ENCODE measurements at regions not wholly inside any gene's neighbourhood (a gene's known extent, or its start where the extent isn't known, plus 50 kb on each side); places are given as distances from the start of the nearest gene placed in this dataset.

DNA sequence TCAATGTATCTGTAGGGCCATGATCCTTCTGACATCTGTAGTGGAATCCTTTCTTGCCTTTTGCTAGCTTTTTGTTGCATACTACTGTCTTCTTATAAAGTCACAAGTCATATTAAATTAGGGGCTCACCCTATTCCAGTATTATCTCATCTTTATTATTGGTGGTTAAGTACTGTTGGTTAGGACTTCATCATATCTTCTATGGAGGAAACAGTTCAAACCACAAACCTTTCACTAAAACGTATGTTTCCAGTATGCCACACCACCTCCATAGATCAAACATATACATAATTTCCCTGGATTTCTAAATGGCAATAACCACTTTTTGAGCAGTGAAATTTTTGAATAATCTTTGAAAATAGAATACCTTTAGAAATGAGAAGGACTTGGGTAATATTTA, 62.8 kb upstream of the PCDH9 start:
- no peak overlapping the region for H3K27ac ChIP-seq (ENCODE audit: low read length)
- H3K27me3 ChIP-seq (ENCODE audit: control insufficient read depth, insufficient read depth, low read length) = no peaks in the 10 kb centered on the region
- no peaks in the 10 kb centered on the region for H3K27me3 Mint-ChIP-seq (ENCODE audit: low read depth in 2 of 2)
- H3K36me3 ChIP-seq (ENCODE audit: control insufficient read depth, insufficient read depth, low read length) = no peaks in the 10 kb centered on the region
- H3K4me3 Mint-ChIP-seq = no peak overlapping the region
- no peaks in the 10 kb centered on the region for H3K4me1 Mint-ChIP-seq
- H3K4me1 ChIP-seq (ENCODE audit: control insufficient read depth, insufficient read depth, low read length) = no peaks in the 10 kb centered on the region
- no peak for ATAC-seq
- intact Hi-C loops (cut with micrococcal nuclease) = no loop called here
- H3K9me3 Mint-ChIP-seq = peaks cover 4 to 5% of the 10 kb centered on the region in 2 donors
- 0% methylated on average over 1 of the region's 1 CpG for WGBS (ENCODE audit: insufficient coverage)
- H3K27ac Mint-ChIP-seq = no peak overlapping the region
- TF ChIP-seq, protein P1, sequence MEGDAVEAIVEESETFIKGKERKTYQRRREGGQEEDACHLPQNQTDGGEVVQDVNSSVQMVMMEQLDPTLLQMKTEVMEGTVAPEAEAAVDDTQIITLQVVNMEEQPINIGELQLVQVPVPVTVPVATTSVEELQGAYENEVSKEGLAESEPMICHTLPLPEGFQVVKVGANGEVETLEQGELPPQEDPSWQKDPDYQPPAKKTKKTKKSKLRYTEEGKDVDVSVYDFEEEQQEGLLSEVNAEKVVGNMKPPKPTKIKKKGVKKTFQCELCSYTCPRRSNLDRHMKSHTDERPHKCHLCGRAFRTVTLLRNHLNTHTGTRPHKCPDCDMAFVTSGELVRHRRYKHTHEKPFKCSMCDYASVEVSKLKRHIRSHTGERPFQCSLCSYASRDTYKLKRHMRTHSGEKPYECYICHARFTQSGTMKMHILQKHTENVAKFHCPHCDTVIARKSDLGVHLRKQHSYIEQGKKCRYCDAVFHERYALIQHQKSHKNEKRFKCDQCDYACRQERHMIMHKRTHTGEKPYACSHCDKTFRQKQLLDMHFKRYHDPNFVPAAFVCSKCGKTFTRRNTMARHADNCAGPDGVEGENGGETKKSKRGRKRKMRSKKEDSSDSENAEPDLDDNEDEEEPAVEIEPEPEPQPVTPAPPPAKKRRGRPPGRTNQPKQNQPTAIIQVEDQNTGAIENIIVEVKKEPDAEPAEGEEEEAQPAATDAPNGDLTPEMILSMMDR (IDR thresholded peaks at IDR 0.05) = no peak
- H3K36me3 Mint-ChIP-seq = no peaks in the 10 kb centered on the region
- DNase-seq = no peak
- no peak overlapping the region for H3K4me3 ChIP-seq (ENCODE audit: low read length)
- no peaks in the 10 kb centered on the region for H3K9me3 ChIP-seq (ENCODE audit: control insufficient read depth, insufficient read depth, low read length)

DNA sequence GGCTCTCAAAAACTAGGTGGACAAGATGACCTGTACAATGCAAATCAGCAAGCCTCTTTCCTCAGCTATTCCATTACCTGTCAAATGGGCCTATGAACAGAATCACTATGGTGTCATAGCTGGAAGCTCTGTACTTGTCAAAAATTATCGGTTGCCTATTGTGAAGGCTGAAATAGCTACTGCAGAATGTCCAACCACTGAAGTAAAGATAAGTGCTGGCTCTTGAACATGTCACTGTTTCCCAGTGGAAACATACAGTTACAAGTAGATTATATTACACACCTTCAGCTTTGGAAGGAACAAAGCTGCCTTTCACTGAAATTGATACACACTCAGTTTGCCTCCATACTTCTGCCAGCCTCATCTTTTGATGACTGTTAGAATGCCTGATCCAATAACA, 55.5 kb upstream of the PCDH9 start:
- H3K27me3 ChIP-seq (ENCODE audit: control insufficient read depth, insufficient read depth, low read length) = no peaks in the 10 kb centered on the region
- DNase-seq = no peak
- Mint-ChIP-seq H3K27ac (no peak overlapping the region), H3K9me3 (peaks cover 0 to 4% of the 10 kb centered on the region in 2 donors), H3K27me3 (ENCODE audit: low read depth in 2 of 2) (no peaks in the 10 kb centered on the region), H3K36me3 (no peaks in the 10 kb centered on the region), H3K4me1 (no peaks in the 10 kb centered on the region), H3K4me3 (no peak overlapping the region)
- no peaks in the 10 kb centered on the region for H3K36me3 ChIP-seq (ENCODE audit: control insufficient read depth, insufficient read depth, low read length)
- H3K4me1 ChIP-seq (ENCODE audit: control insufficient read depth, insufficient read depth, low read length) = no peaks in the 10 kb centered on the region
- TF ChIP-seq, protein P1 (IDR thresholded peaks at IDR 0.05) = no peak
- 91% methylated on average over 1 of the region's 1 CpG for WGBS (ENCODE audit: insufficient coverage)
- H3K27ac ChIP-seq (ENCODE audit: low read length) = no peak overlapping the region
- H3K9me3 ChIP-seq (ENCODE audit: control insufficient read depth, insufficient read depth, low read length) = no peaks in the 10 kb centered on the region
- ATAC-seq = no peak
- H3K4me3 ChIP-seq (ENCODE audit: low read length) = no peak overlapping the region
- intact Hi-C loops (cut with micrococcal nuclease) = no loop called here

DNA sequence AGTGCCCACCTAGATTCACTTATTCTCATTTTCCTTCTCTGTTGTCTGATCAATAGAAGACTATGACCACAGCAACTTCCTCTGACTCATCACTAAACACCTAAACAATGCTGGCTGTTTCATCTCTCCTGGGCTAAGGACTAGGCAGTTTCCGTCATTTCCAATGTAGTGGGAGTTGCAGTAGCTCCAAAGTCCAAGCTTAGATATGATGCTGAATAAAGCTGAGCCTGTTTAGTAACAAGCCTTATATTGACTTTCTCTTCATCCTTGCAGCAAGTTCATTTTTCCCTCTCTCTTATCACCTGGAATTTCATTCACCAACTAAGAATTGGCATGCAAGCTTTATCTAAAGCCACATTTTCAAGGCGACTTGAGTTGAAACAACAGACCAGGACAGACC, 53.5 kb upstream of the PCDH9 start:
- Histone ChIP-seq H3K9me3 (ENCODE audit: control insufficient read depth, insufficient read depth, low read length) (peaks cover 4% of the 10 kb centered on the region), H3K27ac (ENCODE audit: low read length) (no peak overlapping the region), H3K4me1 (ENCODE audit: control insufficient read depth, insufficient read depth, low read length) (no peaks in the 10 kb centered on the region), H3K27me3 (ENCODE audit: control insufficient read depth, insufficient read depth, low read length) (no peaks in the 10 kb centered on the region), H3K36me3 (ENCODE audit: control insufficient read depth, insufficient read depth, low read length) (no peaks in the 10 kb centered on the region), H3K4me3 (ENCODE audit: low read length) (no peak overlapping the region)
- Mint-ChIP-seq H3K27ac (no peak overlapping the region), H3K4me3 (no peak overlapping the region), H3K9me3 (peaks cover 0 to 7% of the 10 kb centered on the region in 2 donors), H3K27me3 (ENCODE audit: low read depth in 2 of 2) (no peaks in the 10 kb centered on the region), H3K36me3 (no peaks in the 10 kb centered on the region), H3K4me1 (no peaks in the 10 kb centered on the region)
- TF ChIP-seq, protein P1 (IDR thresholded peaks at IDR 0.05) = no peak
- intact Hi-C loops (cut with micrococcal nuclease) = no loop called here
- no peak for ATAC-seq
- no peak for DNase-seq
- WGBS (ENCODE audit: insufficient coverage) = 78% methylated on average over 2 of the region's 2 CpGs

DNA sequence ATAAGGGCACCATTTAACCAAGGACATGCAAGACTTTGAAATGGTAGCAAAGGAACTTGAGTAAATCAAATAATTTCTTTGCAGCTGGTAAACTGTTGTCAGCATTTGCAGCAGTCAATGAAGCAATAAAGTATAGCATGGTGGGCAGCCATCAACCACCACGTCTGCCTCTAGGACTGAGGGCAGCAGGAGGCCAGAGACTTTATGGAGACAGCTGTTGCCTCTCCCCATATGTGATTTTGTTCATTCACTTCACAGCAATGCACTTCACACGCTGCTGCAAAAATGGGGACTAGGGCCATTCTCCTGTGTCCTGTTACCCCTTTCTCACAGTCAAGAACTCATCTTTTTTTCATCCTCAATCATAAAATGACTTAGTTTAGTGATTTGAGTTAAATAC, 51.3 kb upstream of the PCDH9 start:
- Mint-ChIP-seq H3K4me1 (no peaks in the 10 kb centered on the region), H3K9me3 (peaks cover 0 to 5% of the 10 kb centered on the region in 2 donors), H3K4me3 (no peak overlapping the region), H3K27ac (no peak overlapping the region), H3K27me3 (ENCODE audit: low read depth in 2 of 2) (no peaks in the 10 kb centered on the region), H3K36me3 (no peaks in the 10 kb centered on the region)
- Histone ChIP-seq H3K27me3 (ENCODE audit: control insufficient read depth, insufficient read depth, low read length) (no peaks in the 10 kb centered on the region), H3K27ac (ENCODE audit: low read length) (no peak overlapping the region), H3K9me3 (ENCODE audit: control insufficient read depth, insufficient read depth, low read length) (peaks cover 5% of the 10 kb centered on the region), H3K36me3 (ENCODE audit: control insufficient read depth, insufficient read depth, low read length) (no peaks in the 10 kb centered on the region), H3K4me3 (ENCODE audit: low read length) (no peak overlapping the region), H3K4me1 (ENCODE audit: control insufficient read depth, insufficient read depth, low read length) (no peaks in the 10 kb centered on the region)
- DNase-seq (no peak), ATAC-seq (no peak)
- whole genome bisulfite sequencing (ENCODE audit: insufficient coverage) = 75% methylated on average over 2 of the region's 2 CpGs
- intact Hi-C loops (cut with micrococcal nuclease) = no loop called here
- TF ChIP-seq, protein P1 (IDR thresholded peaks at IDR 0.05) = no peak

Data from natural killer cell (primary cell).